GM04503 (cell line): ENCODE measurements at regions not wholly inside any gene's neighbourhood (a gene's known extent, or its start where the extent isn't known, plus 50 kb on each side); places are given as distances from the start of the nearest gene placed in this dataset.
"Not testable (repeated sequence)": the region's sequence is repeated elsewhere in the genome, so short reads cannot be mapped to it uniquely, and the experiment has no call there.

Experiments used
- DNase-seq: peaks from one replicate; pipeline ENCODE4 v3.0.0-alpha.2; 2012; ENCODE audit warnings: low read depth

GRCh38 chr9:108803428-108804065 lies 52.2 kb downstream of the ACTL7B start:
- DNase-seq: no peak

- no peak for DNase-seq
Measured at GRCh38 chr9:108802967-108803366, 52.8 kb downstream of the ACTL7B start.

- DNase-seq: no peak
Measured at GRCh38 chr9:108801949-108802348, 53.8 kb downstream of the ACTL7B start.

GRCh38 chr9:108800632-108801099 lies 55.1 kb downstream of the ACTL7B start:
- no peak for DNase-seq

GRCh38 chr9:108793573-108793972 lies 62.2 kb downstream of the ACTL7B start:
- DNase-seq: no peak

GRCh38 chr9:108789742-108790141 lies 66.0 kb downstream of the ACTL7B start:
- DNase-seq: no peak

GRCh38 chr9:108787690-108788048 lies 68.1 kb downstream of the ACTL7B start:
- DNase-seq: no peak

GRCh38 chr9:108786901-108787689 lies 68.7 kb downstream of the ACTL7B start:
- DNase-seq: peak; percentile 16

GRCh38 chr9:108786322-108786721 lies 69.5 kb downstream of the ACTL7B start:
- DNase-seq: no peak

GRCh38 chr9:108784998-108785397 lies 70.8 kb downstream of the ACTL7B start:
- DNase-seq: peak; percentile 70

- no peak for DNase-seq
Measured at GRCh38 chr9:108783731-108784495, 71.9 kb downstream of the ACTL7B start.

GRCh38 chr9:108783326-108783725 lies 72.5 kb downstream of the ACTL7B start:
- no peak for DNase-seq

- DNase-seq: no peak
Measured at GRCh38 chr9:108780942-108781734, 74.6 kb downstream of the ACTL7B start.

GRCh38 chr9:108779551-108780325 lies 76.0 kb downstream of the ACTL7B start:
- DNase-seq: no peak

- no peak for DNase-seq
Measured at GRCh38 chr9:108776920-108777639, 78.7 kb downstream of the ACTL7B start.

- DNase-seq: no peak
Measured at GRCh38 chr9:108775901-108776306, 79.9 kb downstream of the ACTL7B start.

- DNase-seq: not testable (repeated sequence)
Measured at GRCh38 chr9:108774088-108774487, 81.7 kb downstream of the ACTL7B start.

GRCh38 chr9:108772301-108772894 lies 83.4 kb downstream of the ACTL7B start:
- DNase-seq: no peak

- no peak for DNase-seq
Measured at GRCh38 chr9:108768744-108769143, 87.0 kb downstream of the ACTL7B start.

GRCh38 chr9:108766626-108767161 lies 89.1 kb downstream of the ACTL7B start:
- DNase-seq: no peak
